SH-SY5Y (cell line): ENCODE measurements at regions not wholly inside any gene's neighbourhood (a gene's known extent, or its start where the extent isn't known, plus 50 kb on each side); places are given as distances from the start of the nearest gene placed in this dataset.

Experiments used
- GATA2 ChIP-seq: IDR thresholded peaks from 2 replicates; pipeline ENCODE4 v1.6.1; 2011; ENCODE audit warnings: mild to moderate bottlenecking, low read depth, low read length
- GATA3 ChIP-seq: IDR thresholded peaks from 2 replicates; pipeline ENCODE4 v1.6.1; 2011; ENCODE audit warnings: low read depth, mild to moderate bottlenecking, low read length, moderate library complexity

GRCh38 chr11:70783821-70784220, 385.5 kb downstream of the CTTN start:
- TF ChIP-seq GATA3 (no peak), GATA2 (no peak)
